ENCODE measurements at regions not wholly inside any gene's neighbourhood (a gene's known extent, or its start where the extent isn't known, plus 50 kb on each side); places are given as distances from the start of the nearest gene placed in this dataset.

DNA sequence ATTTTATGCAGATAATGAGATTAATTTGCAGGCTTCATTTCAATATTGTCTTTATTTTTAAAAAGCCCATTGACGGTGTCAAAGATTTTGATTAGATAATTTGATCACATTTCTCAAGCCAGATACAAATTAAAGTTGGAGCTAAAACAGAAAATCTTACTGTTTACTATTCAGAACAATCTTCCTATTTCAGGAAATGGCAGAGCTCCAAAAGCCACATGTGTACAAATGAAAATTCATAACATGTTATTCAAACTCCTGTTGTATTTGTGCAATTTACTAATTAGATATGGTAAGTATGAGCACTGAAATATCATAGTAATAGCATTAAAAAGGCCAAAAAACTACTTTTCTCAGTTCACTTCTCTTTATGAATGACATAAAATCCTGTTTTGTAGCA lies 682.9 kb downstream of the KCNJ3 start:
- no peak for TF ChIP-seq CTCF (IDR thresholded peaks at IDR 0.05; ENCODE audit: insufficient read depth, low read depth, low read length, missing control alignments)
- H3K4me3 ChIP-seq (ENCODE audit: low read length) = no peak overlapping the region
- DNase-seq (ENCODE audit: low read depth) = no peak

- no peak for TF ChIP-seq CTCF (IDR thresholded peaks at IDR 0.05; ENCODE audit: insufficient read depth, low read depth, low read length, missing control alignments)
- no peak for DNase-seq (ENCODE audit: low read depth)
- H3K4me3 ChIP-seq (ENCODE audit: low read length) = no peak overlapping the region
Observed at GRCh38 chr2:155379494-155379893, 681.0 kb downstream of the KCNJ3 start.

DNA sequence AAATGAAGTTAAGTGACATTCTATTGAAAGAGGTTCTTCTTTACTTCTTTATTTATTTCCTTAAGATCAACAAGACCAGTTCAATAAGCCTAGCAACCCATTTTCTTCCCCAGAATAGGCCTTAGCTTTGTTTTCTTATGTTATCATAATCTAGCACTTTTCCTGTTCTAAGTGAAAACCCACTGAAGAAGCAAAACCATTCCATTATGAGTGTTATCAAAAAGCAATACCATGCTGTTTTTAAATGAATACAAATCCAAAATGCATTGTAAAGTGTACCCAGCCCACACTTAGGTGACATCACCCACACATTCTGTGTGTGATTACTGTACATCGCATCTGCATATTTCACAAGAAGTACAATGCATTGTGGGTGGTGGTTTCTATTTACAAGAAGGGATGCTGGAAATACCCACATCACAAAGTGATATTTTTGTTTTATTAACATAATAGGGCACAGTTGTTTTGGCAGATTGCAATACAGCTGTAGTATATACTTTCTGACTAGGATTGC lies 679.5 kb downstream of the KCNJ3 start:
- no peak overlapping the region for H3K4me3 ChIP-seq (ENCODE audit: low read length)
- no peak for TF ChIP-seq CTCF (IDR thresholded peaks at IDR 0.05; ENCODE audit: insufficient read depth, low read depth, low read length, missing control alignments)
- DNase-seq (ENCODE audit: low read depth) = peak; percentile 70

DNA sequence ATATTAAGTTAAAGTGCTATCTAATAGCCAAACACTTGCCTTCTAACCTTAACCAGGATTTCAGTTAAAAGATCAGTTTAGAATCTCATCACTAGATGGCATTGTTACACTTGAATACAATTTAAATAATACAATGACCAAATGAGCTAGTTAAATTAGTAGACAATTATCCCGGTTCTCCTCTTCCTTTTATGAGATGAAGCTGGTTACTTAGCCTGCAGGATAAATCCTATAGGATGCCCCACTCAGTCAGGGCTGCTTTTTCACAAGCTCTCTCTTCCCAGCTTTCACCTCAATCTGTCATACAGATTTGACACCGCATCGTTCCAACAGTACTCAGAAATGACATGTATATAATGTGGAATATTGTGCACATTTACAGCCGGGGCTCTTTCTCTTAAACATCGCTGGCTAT lies 678.8 kb downstream of the KCNJ3 start:
- peak; percentile 32 for TF ChIP-seq CTCF (IDR thresholded peaks at IDR 0.05; ENCODE audit: insufficient read depth, low read depth, low read length, missing control alignments)
- no peak overlapping the region for H3K4me3 ChIP-seq (ENCODE audit: low read length)
- peak; percentile 50 for DNase-seq (ENCODE audit: low read depth)

GRCh38 chr2:155372969-155373368 lies 674.5 kb downstream of the KCNJ3 start:
- no peak overlapping the region for H3K4me3 ChIP-seq (ENCODE audit: low read length)
- peak; percentile 37 for DNase-seq (ENCODE audit: low read depth)
- peak; percentile 43 for TF ChIP-seq CTCF (IDR thresholded peaks at IDR 0.05; ENCODE audit: insufficient read depth, low read depth, low read length, missing control alignments)

GRCh38 chr2:155368934-155369333 lies 670.4 kb downstream of the KCNJ3 start:
- no peak overlapping the region for H3K4me3 ChIP-seq (ENCODE audit: low read length)
- peak; percentile 18 for TF ChIP-seq CTCF (IDR thresholded peaks at IDR 0.05; ENCODE audit: insufficient read depth, low read depth, low read length, missing control alignments)
- peak; percentile 35 for DNase-seq (ENCODE audit: low read depth)

DNA sequence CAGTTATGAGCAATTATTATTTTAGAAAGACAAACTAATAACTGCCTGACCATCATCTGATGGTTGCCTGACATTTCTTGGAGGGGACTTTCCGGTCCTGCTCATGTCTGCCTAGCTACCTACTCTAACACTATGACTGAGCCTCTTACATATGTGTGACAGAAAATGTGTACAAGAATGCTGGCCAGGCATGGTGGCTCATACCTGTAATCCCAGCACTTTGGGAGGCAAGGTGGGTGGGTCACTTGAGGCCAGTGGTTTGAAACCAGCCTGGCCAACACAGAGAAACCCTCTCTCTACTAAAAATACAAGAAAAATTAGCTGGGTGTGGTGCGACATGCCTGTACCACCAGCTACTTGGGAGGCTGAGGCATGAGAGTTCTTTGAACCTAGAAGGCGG lies 666.3 kb downstream of the KCNJ3 start:
- no peak overlapping the region for H3K4me3 ChIP-seq (ENCODE audit: low read length)
- DNase-seq (ENCODE audit: low read depth) = no peak
- no peak for TF ChIP-seq CTCF (IDR thresholded peaks at IDR 0.05; ENCODE audit: insufficient read depth, low read depth, low read length, missing control alignments)
